Chondrocyte (in vitro differentiated cells): ENCODE measurements at regions not wholly inside any gene's neighbourhood (a gene's known extent, or its start where the extent isn't known, plus 50 kb on each side); places are given as distances from the start of the nearest gene placed in this dataset.

Experiments used
- DNase-seq: peaks from one replicate; pipeline ENCODE4 v3.0.0; 2021; ENCODE audit warnings: mixed read lengths, low spot score
- H3K27ac Mint-ChIP-seq: one replicate; pipeline ENCODE4 v1.8.0; 2021; ENCODE audit warnings: mild to moderate bottlenecking, moderate library complexity, mixed read lengths; ENCODE audit not compliant: unreplicated experiment
- H3K27me3 Mint-ChIP-seq: 2 replicates; pipeline ENCODE4 v1.8.0; 2021; ENCODE audit warnings: low read depth, mixed read lengths
- H3K36me3 Mint-ChIP-seq: 2 replicates; pipeline ENCODE4 v1.8.0; 2021; ENCODE audit warnings: low read depth, mixed read lengths
- H3K4me1 Mint-ChIP-seq: 2 replicates; pipeline ENCODE4 v1.8.0; 2021; ENCODE audit warnings: low read depth, mild to moderate bottlenecking, mixed read lengths
- H3K4me3 Mint-ChIP-seq: one replicate; pipeline ENCODE4 v1.8.0; 2021; ENCODE audit warnings: mild to moderate bottlenecking, moderate library complexity, mixed read lengths; ENCODE audit not compliant: unreplicated experiment
- H3K9me3 Mint-ChIP-seq: 2 replicates; pipeline ENCODE4 v1.8.0; 2021; ENCODE audit warnings: low read depth, mixed read lengths
- TF ChIP-seq, protein P1 (sequence below): fragments of 200-600 bp; sonication (generic); IDR thresholded peaks from 2 replicates; pipeline ENCODE4 v1.5.0; 2021; ENCODE audit warnings: antibody characterized with exemption, mild to moderate bottlenecking, moderate library complexity

DNA sequence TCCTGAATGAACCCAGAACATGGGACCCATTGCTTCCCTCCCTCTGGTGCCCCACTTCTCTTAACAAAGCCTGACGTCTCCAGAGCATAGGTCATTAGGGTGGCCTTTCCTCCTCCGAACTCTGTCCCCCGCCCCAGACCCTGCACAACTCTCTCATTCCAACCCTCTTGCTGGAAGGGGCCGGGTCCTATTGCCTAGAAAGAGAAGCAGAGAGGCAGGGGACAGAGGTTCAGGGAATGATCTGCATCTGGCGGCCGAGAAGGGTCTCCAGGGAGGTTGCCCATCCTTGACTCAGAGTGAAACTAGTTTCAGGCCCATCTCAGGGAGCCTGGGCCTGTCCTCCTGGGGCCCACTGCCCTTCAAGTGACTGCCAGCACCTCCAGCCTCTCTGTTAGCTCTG, 79.0 kb downstream of the LINGO1 start:
- Mint-ChIP-seq H3K27me3 (no peaks in the 10 kb centered on the region), H3K36me3 (no peaks in the 10 kb centered on the region), H3K9me3 (no peaks in the 10 kb centered on the region), H3K27ac (no peak overlapping the region), H3K4me3 (no peak overlapping the region), H3K4me1 (no peaks in the 10 kb centered on the region)
- TF ChIP-seq, protein P1, sequence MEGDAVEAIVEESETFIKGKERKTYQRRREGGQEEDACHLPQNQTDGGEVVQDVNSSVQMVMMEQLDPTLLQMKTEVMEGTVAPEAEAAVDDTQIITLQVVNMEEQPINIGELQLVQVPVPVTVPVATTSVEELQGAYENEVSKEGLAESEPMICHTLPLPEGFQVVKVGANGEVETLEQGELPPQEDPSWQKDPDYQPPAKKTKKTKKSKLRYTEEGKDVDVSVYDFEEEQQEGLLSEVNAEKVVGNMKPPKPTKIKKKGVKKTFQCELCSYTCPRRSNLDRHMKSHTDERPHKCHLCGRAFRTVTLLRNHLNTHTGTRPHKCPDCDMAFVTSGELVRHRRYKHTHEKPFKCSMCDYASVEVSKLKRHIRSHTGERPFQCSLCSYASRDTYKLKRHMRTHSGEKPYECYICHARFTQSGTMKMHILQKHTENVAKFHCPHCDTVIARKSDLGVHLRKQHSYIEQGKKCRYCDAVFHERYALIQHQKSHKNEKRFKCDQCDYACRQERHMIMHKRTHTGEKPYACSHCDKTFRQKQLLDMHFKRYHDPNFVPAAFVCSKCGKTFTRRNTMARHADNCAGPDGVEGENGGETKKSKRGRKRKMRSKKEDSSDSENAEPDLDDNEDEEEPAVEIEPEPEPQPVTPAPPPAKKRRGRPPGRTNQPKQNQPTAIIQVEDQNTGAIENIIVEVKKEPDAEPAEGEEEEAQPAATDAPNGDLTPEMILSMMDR, result no peak
- no peak for DNase-seq

DNA sequence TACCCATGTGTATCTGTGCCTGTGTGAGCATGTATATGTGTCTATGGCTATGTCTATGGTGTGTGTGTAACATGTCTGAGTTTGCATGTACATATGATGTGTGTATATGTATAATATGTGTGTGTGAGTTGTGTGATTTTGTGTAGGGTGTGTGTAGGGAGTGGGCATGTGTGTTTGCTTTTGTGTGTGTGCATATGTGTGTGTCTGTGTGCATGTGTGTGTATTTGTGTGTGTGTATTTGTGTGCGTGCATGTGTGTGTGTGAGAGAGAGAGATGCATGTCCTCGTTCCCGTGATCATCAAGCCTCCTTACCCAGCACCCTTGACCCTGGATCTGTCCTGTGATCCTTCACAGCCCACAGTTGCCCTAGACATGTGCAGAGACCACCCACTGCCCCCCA, 79.5 kb downstream of the LINGO1 start:
- no peak for DNase-seq
- H3K9me3 Mint-ChIP-seq, result no peaks in the 10 kb centered on the region
- H3K4me3 Mint-ChIP-seq, result no peak overlapping the region
- no peaks in the 10 kb centered on the region for H3K4me1 Mint-ChIP-seq
- TF ChIP-seq, protein P1, result no peak
- no peaks in the 10 kb centered on the region for H3K36me3 Mint-ChIP-seq
- no peaks in the 10 kb centered on the region for H3K27me3 Mint-ChIP-seq
- H3K27ac Mint-ChIP-seq, result no peak overlapping the region

DNA sequence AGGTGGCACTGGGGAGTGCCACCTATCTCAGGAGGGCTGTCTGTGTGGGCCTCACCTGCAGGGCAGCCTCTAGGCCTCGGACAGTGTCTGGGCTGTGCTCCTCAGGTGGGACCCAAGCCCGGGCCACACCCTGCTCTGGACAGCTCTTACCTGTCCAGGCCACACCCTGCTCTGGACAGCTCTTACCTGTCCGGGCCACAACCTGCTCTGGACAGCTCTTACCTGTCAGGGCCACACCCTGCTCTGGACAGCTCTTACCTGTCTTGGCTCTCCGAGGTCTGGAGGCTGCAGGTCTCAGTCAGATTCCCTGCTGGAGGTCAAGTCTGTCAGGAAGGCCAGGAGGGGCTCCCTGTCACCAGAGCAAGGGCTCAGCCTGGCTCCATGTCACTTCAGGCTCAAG, 80.6 kb downstream of the LINGO1 start:
- TF ChIP-seq, protein P1, result no peak
- Mint-ChIP-seq H3K4me3 (no peak overlapping the region), H3K36me3 (no peaks in the 10 kb centered on the region), H3K4me1 (no peaks in the 10 kb centered on the region), H3K27me3 (no peaks in the 10 kb centered on the region), H3K9me3 (peaks cover 5% of the 10 kb centered on the region), H3K27ac (no peak overlapping the region)
- no peak for DNase-seq

DNA sequence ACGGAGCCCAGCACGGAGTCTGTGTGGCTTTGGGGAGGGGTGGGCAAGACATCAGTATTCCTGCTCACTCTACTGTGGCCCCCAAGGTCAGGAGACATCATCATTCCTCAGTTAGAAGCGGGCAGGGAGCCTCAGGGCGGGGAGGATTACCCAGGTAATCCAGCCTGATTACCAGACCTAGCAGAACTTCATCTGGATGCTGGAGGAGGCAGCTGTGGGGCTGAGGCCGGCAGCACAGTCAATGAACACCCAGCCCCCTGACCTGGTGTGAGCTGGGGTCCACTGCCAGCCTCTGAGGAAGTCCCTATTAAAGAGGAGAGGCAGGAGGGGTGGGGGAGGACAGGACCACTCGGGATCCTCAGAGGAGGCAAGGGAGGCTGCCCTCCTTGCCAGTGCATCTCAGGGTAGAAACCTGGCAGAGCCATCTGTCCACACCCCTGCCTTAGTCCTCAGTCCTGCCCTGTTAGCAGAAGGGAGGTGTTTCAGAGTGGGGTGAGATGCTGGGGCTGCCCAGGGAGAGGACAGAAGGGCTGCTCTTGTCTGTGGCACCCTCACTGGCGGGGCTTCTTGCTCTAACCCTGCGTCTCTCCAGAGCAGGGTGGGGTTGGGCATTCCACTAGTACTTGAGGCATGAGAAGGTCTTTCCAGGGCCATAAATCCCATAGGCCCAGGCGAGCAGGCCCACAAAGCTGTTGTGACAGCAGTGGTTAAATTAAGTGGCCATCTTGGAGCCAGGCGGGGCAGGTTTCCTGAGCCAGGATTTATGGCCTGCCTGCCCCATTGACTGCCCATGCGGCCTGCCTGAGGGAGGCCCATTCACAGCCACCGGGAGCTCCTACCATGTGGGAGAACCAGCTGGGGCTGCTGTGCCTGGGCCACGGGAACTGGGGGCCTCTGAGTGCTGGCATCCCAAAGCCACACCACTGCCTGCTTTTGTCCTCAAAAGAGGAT, 82.1 kb downstream of the LINGO1 start:
- H3K36me3 Mint-ChIP-seq, result no peaks in the 10 kb centered on the region
- peaks cover 5% of the 10 kb centered on the region for H3K9me3 Mint-ChIP-seq
- no peak for DNase-seq
- TF ChIP-seq, protein P1, result no peak
- H3K27me3 Mint-ChIP-seq, result no peaks in the 10 kb centered on the region
- H3K4me3 Mint-ChIP-seq, result no peak overlapping the region
- no peak overlapping the region for H3K27ac Mint-ChIP-seq
- peaks cover 8% of the 10 kb centered on the region for H3K4me1 Mint-ChIP-seq

DNA sequence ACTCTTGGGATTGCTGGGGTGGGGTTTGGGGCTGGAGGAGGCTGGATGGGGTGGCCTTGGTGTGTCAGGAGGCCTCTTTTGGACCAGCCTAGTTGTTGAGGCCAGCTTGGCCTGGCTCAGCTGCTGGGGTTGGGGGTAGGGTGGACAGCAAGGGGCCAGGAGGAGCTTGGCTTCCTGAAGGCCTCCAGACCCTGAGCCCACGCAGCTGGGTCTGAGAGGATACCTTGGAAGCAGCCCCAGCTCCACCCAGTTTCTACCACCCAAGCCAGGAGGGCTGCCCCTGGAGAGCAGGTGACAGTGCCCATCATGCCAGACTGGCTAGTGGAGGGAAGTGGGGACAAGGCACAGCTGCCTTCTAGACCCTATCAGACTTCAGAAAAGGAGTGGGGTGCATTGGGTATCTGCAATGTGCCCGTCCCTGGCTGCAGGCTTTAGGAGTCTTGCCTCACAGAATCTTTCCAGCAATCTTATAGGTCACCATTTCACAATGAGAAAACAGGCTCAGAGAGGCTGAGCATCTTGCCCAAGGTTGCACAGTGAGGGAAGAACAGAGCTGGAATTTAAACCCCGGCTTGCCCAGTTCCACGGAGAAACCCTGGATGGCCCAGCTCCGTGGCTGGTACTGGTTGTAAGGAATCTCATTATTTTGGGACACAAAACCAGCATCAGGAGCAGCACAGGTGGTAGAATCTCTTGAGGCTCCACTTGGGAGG, 83.0 kb downstream of the LINGO1 start:
- Mint-ChIP-seq H3K9me3 (peaks cover 5% of the 10 kb centered on the region), H3K36me3 (no peaks in the 10 kb centered on the region), H3K4me1 (peaks cover 9% of the 10 kb centered on the region), H3K27me3 (no peaks in the 10 kb centered on the region), H3K27ac (no peak overlapping the region), H3K4me3 (no peak overlapping the region)
- no peak for DNase-seq
- TF ChIP-seq, protein P1, result no peak
